Fibroblast of pulmonary artery (primary cell): ENCODE measurements at regions not wholly inside any gene's neighbourhood (a gene's known extent, or its start where the extent isn't known, plus 50 kb on each side); places are given as distances from the start of the nearest gene placed in this dataset.

Experiments used
- DNase-seq: peaks from one replicate; pipeline ENCODE4 v3.0.0-alpha.2; 2010; ENCODE audit warnings: low read depth
- H3K4me3 ChIP-seq: replicated peaks from 2 replicates; pipeline ENCODE4 v1.5.1; 2011; ENCODE audit warnings: low read depth, mild to moderate bottlenecking, control low read depth, low read length, moderate library complexity
- CTCF ChIP-seq: IDR thresholded peaks from 2 replicates; pipeline ENCODE4 v1.5.1; 2011; ENCODE audit warnings: mild to moderate bottlenecking, control low read depth, low read length, inconsistent platforms; ENCODE audit errors: missing control alignments

- no peak overlapping the region for H3K4me3 ChIP-seq
- DNase-seq: no peak
- no peak for TF ChIP-seq CTCF
These were observed 1860.0 kb upstream of the WWC1 start for GRCh38 chr5:166431456-166431855.

GRCh38 chr5:166433679-166434078 is 1857.8 kb upstream of the WWC1 start:
- TF ChIP-seq CTCF: no peak
- no peak for DNase-seq

GRCh38 chr5:166436872-166437271 is 1854.6 kb upstream of the WWC1 start:
- H3K4me3 ChIP-seq: no peak overlapping the region
- TF ChIP-seq CTCF: no peak
- peak; percentile 41 for DNase-seq

More at GRCh38 chr5:166433679-166434078, 1857.8 kb upstream of the WWC1 start:
- H3K4me3 ChIP-seq: no peak overlapping the region

- H3K4me3 ChIP-seq: no peak overlapping the region
- no peak for TF ChIP-seq CTCF
- no peak for DNase-seq
These were observed 1805.1 kb upstream of the WWC1 start for GRCh38 chr5:166486348-166486747.

GRCh38 chr5:166488560-166488959 is 1802.9 kb upstream of the WWC1 start:
- H3K4me3 ChIP-seq: no peak overlapping the region
- no peak for DNase-seq
- no peak for TF ChIP-seq CTCF

- TF ChIP-seq CTCF: no peak
- no peak overlapping the region for H3K4me3 ChIP-seq
- peak; percentile 7 for DNase-seq
These were observed 1798.4 kb upstream of the WWC1 start for GRCh38 chr5:166493040-166493439.

- no peak for TF ChIP-seq CTCF
- DNase-seq: peak; percentile 82
- H3K4me3 ChIP-seq: no peak overlapping the region
These were observed 1797.8 kb upstream of the WWC1 start for GRCh38 chr5:166493612-166494011.
